Ovary (tissue), 3 donors: ENCODE measurements at regions not wholly inside any gene's neighbourhood (a gene's known extent, or its start where the extent isn't known, plus 50 kb on each side); places are given as distances from the start of the nearest gene placed in this dataset.

ENCODE experiments used
- EP300 ChIP-seq: sonication (generic); formaldehyde crosslinking; IDR thresholded peaks from one replicate; pipeline ENCODE4 v1.6.1; 2017; ENCODE audit warnings: antibody characterized with exemption
- POLR2A ChIP-seq: fragments of 450-650 bp; IDR thresholded peaks from one replicate; pipeline ENCODE4 v1.6.1; 2017; ENCODE audit warnings: antibody characterized with exemption, mild to moderate bottlenecking, moderate library complexity
- TF ChIP-seq, protein P1 (sequence below), 3 donors: fragments of 450-650 bp in 2 of 3; fragments of 200-600 bp in 1 of 3; IDR thresholded peaks; one replicate each; pipeline versions ENCODE4 v1.5.1 to v1.8.0; 2016 to 2022; ENCODE audit warnings: antibody characterized with exemption in 3 of 3, mild to moderate bottlenecking in 1 of 3
- donor health status: DM: no; HTN: no; CAD: no.

DNA sequence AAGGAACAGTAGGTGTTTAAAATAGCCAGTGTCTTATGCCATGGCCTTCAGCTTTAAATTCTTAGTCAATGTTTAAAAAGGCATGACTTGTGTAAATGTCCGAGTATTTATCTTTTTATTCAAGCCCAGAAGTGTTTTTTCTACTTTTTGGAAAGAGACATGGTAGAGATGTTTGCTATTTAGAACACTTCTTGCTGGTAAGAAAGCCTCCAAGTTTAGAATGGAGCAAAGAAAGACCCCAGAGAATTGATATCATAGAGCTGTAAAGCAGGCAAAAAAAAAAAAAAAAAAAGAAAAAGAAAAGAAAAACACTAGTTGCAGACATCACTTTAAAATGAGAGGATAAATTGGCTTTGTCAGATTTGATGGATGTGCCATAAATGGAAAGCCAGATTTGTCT, 375.1 kb downstream of the TMEM167A start:
- TF ChIP-seq, protein P1, sequence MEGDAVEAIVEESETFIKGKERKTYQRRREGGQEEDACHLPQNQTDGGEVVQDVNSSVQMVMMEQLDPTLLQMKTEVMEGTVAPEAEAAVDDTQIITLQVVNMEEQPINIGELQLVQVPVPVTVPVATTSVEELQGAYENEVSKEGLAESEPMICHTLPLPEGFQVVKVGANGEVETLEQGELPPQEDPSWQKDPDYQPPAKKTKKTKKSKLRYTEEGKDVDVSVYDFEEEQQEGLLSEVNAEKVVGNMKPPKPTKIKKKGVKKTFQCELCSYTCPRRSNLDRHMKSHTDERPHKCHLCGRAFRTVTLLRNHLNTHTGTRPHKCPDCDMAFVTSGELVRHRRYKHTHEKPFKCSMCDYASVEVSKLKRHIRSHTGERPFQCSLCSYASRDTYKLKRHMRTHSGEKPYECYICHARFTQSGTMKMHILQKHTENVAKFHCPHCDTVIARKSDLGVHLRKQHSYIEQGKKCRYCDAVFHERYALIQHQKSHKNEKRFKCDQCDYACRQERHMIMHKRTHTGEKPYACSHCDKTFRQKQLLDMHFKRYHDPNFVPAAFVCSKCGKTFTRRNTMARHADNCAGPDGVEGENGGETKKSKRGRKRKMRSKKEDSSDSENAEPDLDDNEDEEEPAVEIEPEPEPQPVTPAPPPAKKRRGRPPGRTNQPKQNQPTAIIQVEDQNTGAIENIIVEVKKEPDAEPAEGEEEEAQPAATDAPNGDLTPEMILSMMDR (IDR thresholded peaks at IDR 0.05) = no peak
- TF ChIP-seq EP300 = no peak
- no peak for TF ChIP-seq POLR2A
